GM06990 (cell line): ENCODE measurements at regions not wholly inside any gene's neighbourhood (a gene's known extent, or its start where the extent isn't known, plus 50 kb on each side); places are given as distances from the start of the nearest gene placed in this dataset.

Source experiments
- DNase-seq: peaks from one replicate; pipeline ENCODE4 v3.0.0-alpha.2; 2011; ENCODE audit not compliant: insufficient read length; ENCODE audit errors: extremely low read depth
- H3K27me3 ChIP-seq: replicated peaks from 2 replicates; pipeline ENCODE4 v1.6.0; 2011; ENCODE audit warnings: low read length; ENCODE audit not compliant: control insufficient read depth, insufficient read depth
- H3K36me3 ChIP-seq: 2 replicates; pipeline ENCODE4 v1.5.1; 2011; ENCODE audit warnings: low read length; ENCODE audit not compliant: control insufficient read depth, insufficient read depth
- H3K4me3 ChIP-seq: replicated peaks from 2 replicates; pipeline ENCODE4 v1.5.1; 2011; ENCODE audit warnings: low read depth, mild to moderate bottlenecking, control low read depth, low read length
- CTCF ChIP-seq: IDR thresholded peaks from 2 replicates; pipeline ENCODE4 v1.5.1; 2011; ENCODE audit warnings: low read length, control low read depth, mild to moderate bottlenecking, inconsistent platforms; ENCODE audit not compliant: insufficient read depth, poor library complexity, severe bottlenecking

GRCh38 chr1:58883888-58884482 lies 100.1 kb upstream of the JUN start:
- no peak for TF ChIP-seq CTCF
- Histone ChIP-seq H3K4me3 (no peak overlapping the region), H3K36me3 (no peaks in the 10 kb centered on the region), H3K27me3 (no peaks in the 10 kb centered on the region)
- DNase-seq, result no peak

GRCh38 chr1:58884706-58885661 lies 101.1 kb upstream of the JUN start:
- Histone ChIP-seq H3K4me3 (no peak overlapping the region), H3K36me3 (no peaks in the 10 kb centered on the region), H3K27me3 (no peaks in the 10 kb centered on the region)
- no peak for TF ChIP-seq CTCF
- no peak for DNase-seq

- Histone ChIP-seq H3K36me3 (no peaks in the 10 kb centered on the region), H3K4me3 (no peak overlapping the region), H3K27me3 (no peaks in the 10 kb centered on the region)
- TF ChIP-seq CTCF, result no peak
- DNase-seq, result no peak
These were observed 102.2 kb upstream of the JUN start for GRCh38 chr1:58885998-58886397.

- H3K27me3 ChIP-seq, result no peaks in the 10 kb centered on the region
- no peak for DNase-seq
- no peaks in the 10 kb centered on the region for H3K36me3 ChIP-seq
- no peak for TF ChIP-seq CTCF
- H3K4me3 ChIP-seq, result no peak overlapping the region
These were observed 102.8 kb upstream of the JUN start for GRCh38 chr1:58886611-58887010.

DNA sequence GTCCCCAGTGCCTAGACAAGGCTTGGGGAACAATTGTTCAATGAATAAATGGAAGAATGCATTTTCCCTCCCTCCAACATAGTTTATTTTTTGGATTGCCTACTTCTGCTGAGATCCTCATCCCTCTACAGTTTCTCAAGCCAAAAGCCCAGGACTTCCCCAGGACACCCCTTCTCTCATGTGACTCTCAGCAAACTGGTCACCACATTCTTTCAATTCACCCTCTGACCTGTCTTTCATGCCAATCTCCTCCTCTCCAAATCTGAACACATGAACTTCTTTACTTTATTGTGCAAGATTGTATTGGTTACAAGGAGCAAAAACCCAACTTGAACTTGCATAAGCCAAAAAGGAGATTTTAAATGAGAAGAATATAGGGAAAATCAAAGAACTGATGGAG lies 103.2 kb upstream of the JUN start:
- Histone ChIP-seq H3K4me3 (no peak overlapping the region), H3K36me3 (no peaks in the 10 kb centered on the region), H3K27me3 (no peaks in the 10 kb centered on the region)
- no peak for DNase-seq
- no peak for TF ChIP-seq CTCF

DNA sequence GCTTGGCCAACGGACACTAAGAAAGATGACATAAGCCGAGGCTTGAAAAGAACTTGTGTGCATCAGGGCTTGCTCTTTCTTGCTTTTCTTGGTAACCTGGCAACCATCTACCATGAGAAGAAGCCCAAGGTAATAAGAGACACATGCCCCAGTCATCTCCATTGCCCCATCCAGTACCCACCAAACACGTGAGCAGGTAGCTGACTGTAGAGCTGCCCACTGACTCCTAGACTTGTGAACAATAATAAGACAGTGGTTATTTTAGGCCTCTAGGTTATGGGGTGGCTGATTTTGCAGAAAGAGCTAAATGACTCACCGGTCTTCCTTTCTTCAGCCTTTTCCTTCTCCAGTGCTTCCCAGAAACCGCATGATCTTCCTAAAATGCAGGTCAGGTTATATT lies 105.0 kb upstream of the JUN start:
- Histone ChIP-seq H3K27me3 (no peaks in the 10 kb centered on the region), H3K36me3 (no peaks in the 10 kb centered on the region), H3K4me3 (no peak overlapping the region)
- no peak for TF ChIP-seq CTCF
- no peak for DNase-seq
